ENCODE measurements at regions not wholly inside any gene's neighbourhood (a gene's known extent, or its start where the extent isn't known, plus 50 kb on each side); places are given as distances from the start of the nearest gene placed in this dataset.

DNA sequence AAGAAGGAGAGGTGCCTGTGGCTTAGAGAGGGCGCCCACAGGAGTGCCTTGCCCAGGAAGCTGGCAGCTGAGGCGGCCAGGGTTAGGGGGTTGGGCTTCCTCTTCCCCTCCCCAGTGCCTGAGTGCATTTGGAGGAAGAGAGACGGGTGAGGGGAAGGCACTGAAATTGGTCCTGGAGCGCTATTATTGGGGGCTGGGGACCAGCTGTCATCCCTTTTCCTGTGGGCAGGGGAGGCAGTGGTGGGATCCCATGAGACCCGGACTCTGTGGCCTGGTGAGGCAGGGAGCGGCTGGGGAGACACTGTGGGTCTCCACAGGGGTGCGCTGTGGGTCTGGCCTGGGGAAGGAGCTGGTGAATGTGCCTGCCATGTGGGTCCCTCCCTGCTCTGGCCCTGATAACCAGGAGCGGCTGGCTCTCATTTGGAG is 259.7 kb downstream of the SEC14L1 start:
- ATAC-seq, result peak; percentile 40 to 76 (median 60)
- intact Hi-C loops (cut with DNase I), result no loop called here
- Histone ChIP-seq H3K4me1 (peaks cover 20 to 72% (median 46%) of the 10 kb centered on the region in 9 donors), H3K4me3 (peak overlapping the region in 2 of 10 donors; percentile 11 to 27), H3K9me3 (no peaks in the 10 kb centered on the region), H3K27ac (peak overlapping the region; percentile 2 to 84 (median 52)), H3K36me3 (peaks cover 0 to 32% (median 0%) of the 10 kb centered on the region in 9 donors), H3K27me3 (no peaks in the 10 kb centered on the region)
- DNase-seq, result peak; percentile 57 to 62
- 47 to 57% methylated on average over 8 of the region's 8 CpGs for WGBS, 2 donors
- peak; percentile 8 to 69 (median 55) for TF ChIP-seq CTCF (IDR thresholded peaks at IDR 0.05)

GRCh38 chr17:77402159-77402731 is 261.5 kb downstream of the SEC14L1 start:
- no peaks in the 10 kb centered on the region for H3K27me3 ChIP-seq
- H3K4me1 ChIP-seq, result peaks cover 19 to 82% (median 55%) of the 10 kb centered on the region in 9 donors
- DNase-seq, result no peak
- peaks cover 0 to 29% (median 0%) of the 10 kb centered on the region in 9 donors for H3K36me3 ChIP-seq
- H3K9me3 ChIP-seq, result no peaks in the 10 kb centered on the region
- H3K4me3 ChIP-seq, result no peak overlapping the region
- TF ChIP-seq CTCF (IDR thresholded peaks at IDR 0.05), result no peak
- no peak overlapping the region for H3K27ac ChIP-seq
- intact Hi-C loops (cut with DNase I), result no loop called here
- WGBS, 2 donors, result 93 to 95% methylated on average over 34 of the region's 34 CpGs
- ATAC-seq, result no peak

GRCh38 chr17:77403854-77404253 is 263.1 kb downstream of the SEC14L1 start:
- Histone ChIP-seq H3K4me3 (no peak overlapping the region), H3K4me1 (peaks cover 30 to 92% (median 69%) of the 10 kb centered on the region in 9 donors), H3K27ac (peak overlapping the region; percentile 0 to 87 (median 69)), H3K36me3 (peaks cover 0 to 29% (median 0%) of the 10 kb centered on the region in 9 donors), H3K9me3 (no peaks in the 10 kb centered on the region), H3K27me3 (no peaks in the 10 kb centered on the region)
- no peak for TF ChIP-seq CTCF (IDR thresholded peaks at IDR 0.05)
- no peak for DNase-seq
- 76 to 77% methylated on average over 9 of the region's 9 CpGs for WGBS, 2 donors
- intact Hi-C loops (cut with DNase I), result no loop called here
- no peak for ATAC-seq

DNA sequence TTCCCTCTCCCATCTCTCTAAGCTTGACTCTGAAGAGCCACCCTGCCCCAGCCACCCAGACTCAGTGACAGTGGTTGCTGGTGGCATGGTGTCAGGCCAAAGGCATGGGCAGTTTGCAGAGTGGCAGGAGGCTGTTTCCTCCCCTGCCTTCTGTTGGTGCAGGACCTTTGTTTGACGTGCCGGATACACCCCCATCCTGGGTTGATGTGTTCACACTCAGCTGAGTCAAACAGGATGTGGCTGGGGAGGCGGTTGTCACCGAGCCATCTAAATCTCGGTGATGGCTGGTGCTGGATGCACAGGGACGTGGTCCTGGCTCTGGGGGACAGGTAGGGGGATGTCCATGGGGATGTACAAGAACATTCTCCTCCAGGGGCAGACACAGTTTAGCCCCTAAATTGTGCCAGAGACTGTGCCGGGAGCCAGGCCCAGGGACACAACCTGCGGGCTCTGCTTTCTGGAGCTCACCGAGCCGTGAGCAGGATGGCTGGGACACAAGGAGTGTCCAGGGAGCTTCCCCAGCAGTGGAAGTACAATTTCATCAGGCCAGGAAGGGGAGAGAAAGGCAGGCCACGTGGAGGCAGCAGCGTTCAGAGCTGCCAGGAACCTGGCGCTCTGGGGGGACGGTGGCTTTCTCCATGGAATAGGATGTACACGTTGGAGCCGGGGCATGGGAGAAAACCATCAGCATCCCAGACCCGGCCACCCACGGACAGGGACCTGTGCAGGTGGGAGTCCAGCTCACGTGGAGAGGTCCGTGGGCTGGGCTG is 264.2 kb downstream of the SEC14L1 start:
- no peak for TF ChIP-seq CTCF (IDR thresholded peaks at IDR 0.05)
- peaks cover 39 to 92% (median 71%) of the 10 kb centered on the region in 9 donors for H3K4me1 ChIP-seq
- H3K9me3 ChIP-seq, result no peaks in the 10 kb centered on the region
- peak overlapping the region in 4 of 10 donors; percentile 8 to 43 (median 12) for H3K4me3 ChIP-seq
- DNase-seq (peak in 1 of 2 donors; percentile 78), ATAC-seq (peak; percentile 11 to 75 (median 48))
- no peaks in the 10 kb centered on the region for H3K27me3 ChIP-seq
- peaks cover 0 to 29% (median 0%) of the 10 kb centered on the region in 9 donors for H3K36me3 ChIP-seq
- peak overlapping the region; percentile 7 to 87 (median 69) for H3K27ac ChIP-seq
- 48 to 61% methylated on average over 20 of the region's 20 CpGs for WGBS, 2 donors
- intact Hi-C loops (cut with DNase I), result no loop called here
